Adrenal gland (tissue), 5 donors: ENCODE measurements at regions not wholly inside any gene's neighbourhood (a gene's known extent, or its start where the extent isn't known, plus 50 kb on each side); places are given as distances from the start of the nearest gene placed in this dataset.

Experiments
- CTCF ChIP-seq, 6 experiments: fragments of 450-650 bp in 4 of 6; fragments of 200-600 bp in 2 of 6; sonication (generic) in 1 of 6; IDR thresholded peaks; 1 replicate in 5 of 6; 2 replicates in 1 of 6; pipeline versions ENCODE4 v1.5.1 to v1.8.0; 2016 to 2021; ENCODE audit warnings: antibody characterized with exemption in 6 of 6, mild to moderate bottlenecking in 2 of 6, moderate library complexity in 1 of 6
- POLR2A ChIP-seq, 2 donors: fragments of 450-650 bp; IDR thresholded peaks; one replicate each; pipeline ENCODE4 v1.6.1; 2017; ENCODE audit warnings: antibody characterized with exemption in 2 of 2, mild to moderate bottlenecking in 2 of 2, moderate library complexity in 1 of 2
- donor health status: DM: no; HTN: no; CAD: no.

GRCh38 chr3:111269777-111270176, 198.2 kb downstream of the NECTIN3 start:
- TF ChIP-seq POLR2A (IDR thresholded peaks at IDR 0.05) (no peak), CTCF (IDR thresholded peaks at IDR 0.05) (no peak)
